AG08395 (cell line): ENCODE measurements at regions not wholly inside any gene's neighbourhood (a gene's known extent, or its start where the extent isn't known, plus 50 kb on each side); places are given as distances from the start of the nearest gene placed in this dataset.

Source experiments
- DNase-seq: peaks from one replicate; pipeline ENCODE4 v3.0.0; 2012; ENCODE audit warnings: mixed read lengths, low spot score

GRCh38 chr14:51145246-51145645 is 50.3 kb upstream of the TRIM9 start:
- DNase-seq = no peak

- DNase-seq = no peak
Observed at GRCh38 chr14:51147183-51147582, 52.3 kb upstream of the TRIM9 start.

GRCh38 chr14:51155326-51155725 is 60.4 kb upstream of the TRIM9 start:
- no peak for DNase-seq

- DNase-seq = peak; percentile 13
Observed at GRCh38 chr14:51157012-51157411, 62.1 kb upstream of the TRIM9 start.

- DNase-seq = no peak
Observed at GRCh38 chr14:51160871-51161270, 66.0 kb upstream of the TRIM9 start.

- no peak for DNase-seq
Observed at GRCh38 chr14:51165415-51165814, 70.5 kb upstream of the TRIM9 start.

- peak; percentile 40 for DNase-seq
Observed at GRCh38 chr14:51167587-51168214, 72.3 kb upstream of the TMX1 start.

GRCh38 chr14:51168215-51168613 is 71.8 kb upstream of the TMX1 start:
- no peak for DNase-seq

- no peak for DNase-seq
Observed at GRCh38 chr14:51173863-51174262, 66.2 kb upstream of the TMX1 start.

- DNase-seq = no peak
Observed at GRCh38 chr14:51176839-51177238, 63.2 kb upstream of the TMX1 start.

GRCh38 chr14:51180577-51180976 is 59.5 kb upstream of the TMX1 start:
- no peak for DNase-seq

GRCh38 chr14:51182131-51182565 is 57.9 kb upstream of the TMX1 start:
- peak; percentile 40 for DNase-seq

- no peak for DNase-seq
Observed at GRCh38 chr14:51185180-51185579, 54.9 kb upstream of the TMX1 start.

- no peak for DNase-seq
Observed at GRCh38 chr14:51185754-51186153, 54.3 kb upstream of the TMX1 start.

GRCh38 chr14:51188566-51189185 is 51.4 kb upstream of the TMX1 start:
- peak; percentile 37 for DNase-seq

- DNase-seq = no peak
Observed at GRCh38 chr14:51189600-51190376, 50.3 kb upstream of the TMX1 start.
